ENCODE measurements at regions not wholly inside any gene's neighbourhood (a gene's known extent, or its start where the extent isn't known, plus 50 kb on each side); places are given as distances from the start of the nearest gene placed in this dataset.

GRCh38 chr7:156389116-156389692, 251.4 kb upstream of the RNF32 start:
- ATAC-seq (ENCODE audit: low read depth) (no peak), DNase-seq (ENCODE audit: low spot score) (no peak)
- Histone ChIP-seq H3K4me1 (ENCODE audit: insufficient read depth, poor library complexity, severe bottlenecking) (no peaks in the 10 kb centered on the region), H3K27ac (ENCODE audit: poor library complexity, severe bottlenecking) (no peak overlapping the region), H3K9me3 (ENCODE audit: severe bottlenecking) (no peaks in the 10 kb centered on the region), H3K4me3 (ENCODE audit: severe bottlenecking) (no peak overlapping the region), H3K27me3 (ENCODE audit: insufficient read depth, poor library complexity, severe bottlenecking) (no peaks in the 10 kb centered on the region), H3K36me3 (ENCODE audit: low read depth) (no peaks in the 10 kb centered on the region)
- no peak for TF ChIP-seq CTCF (IDR thresholded peaks at IDR 0.05; ENCODE audit: poor library complexity, severe bottlenecking)

- Histone ChIP-seq H3K4me1 (ENCODE audit: insufficient read depth, poor library complexity, severe bottlenecking) (no peaks in the 10 kb centered on the region), H3K9me3 (ENCODE audit: severe bottlenecking) (no peaks in the 10 kb centered on the region), H3K36me3 (ENCODE audit: low read depth) (no peaks in the 10 kb centered on the region), H3K4me3 (ENCODE audit: severe bottlenecking) (no peak overlapping the region), H3K27ac (ENCODE audit: poor library complexity, severe bottlenecking) (no peak overlapping the region), H3K27me3 (ENCODE audit: insufficient read depth, poor library complexity, severe bottlenecking) (no peaks in the 10 kb centered on the region)
- no peak for DNase-seq (ENCODE audit: low spot score)
- no peak for ATAC-seq (ENCODE audit: low read depth)
- no peak for TF ChIP-seq CTCF (IDR thresholded peaks at IDR 0.05; ENCODE audit: poor library complexity, severe bottlenecking)
These were observed 254.5 kb upstream of the RNF32 start for GRCh38 chr7:156386097-156386496.

DNA sequence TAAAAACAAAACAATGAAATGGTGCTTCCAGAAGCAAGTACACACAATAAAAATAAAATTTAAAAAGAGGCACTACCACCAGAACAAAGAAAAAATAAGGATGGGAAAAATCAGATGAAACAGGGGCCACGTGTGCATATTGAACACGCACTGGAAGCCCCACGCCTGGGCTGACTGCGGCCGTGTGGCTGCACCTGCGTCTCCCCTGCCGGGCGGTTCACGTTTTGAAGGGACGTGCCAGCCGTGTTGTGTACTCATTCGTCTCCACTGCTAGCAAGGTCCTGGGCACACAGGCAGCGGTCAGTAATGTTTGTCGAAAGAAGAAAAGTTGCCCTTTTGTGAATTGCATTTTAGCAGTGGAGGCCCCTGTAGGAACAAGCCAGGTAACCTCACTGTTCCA, 255.9 kb upstream of the RNF32 start:
- DNase-seq (ENCODE audit: low spot score), result no peak
- no peak for ATAC-seq (ENCODE audit: low read depth)
- Histone ChIP-seq H3K27ac (ENCODE audit: poor library complexity, severe bottlenecking) (no peak overlapping the region), H3K4me3 (ENCODE audit: severe bottlenecking) (no peak overlapping the region), H3K36me3 (ENCODE audit: low read depth) (no peaks in the 10 kb centered on the region), H3K27me3 (ENCODE audit: insufficient read depth, poor library complexity, severe bottlenecking) (peaks cover 3% of the 10 kb centered on the region), H3K9me3 (ENCODE audit: severe bottlenecking) (no peaks in the 10 kb centered on the region), H3K4me1 (ENCODE audit: insufficient read depth, poor library complexity, severe bottlenecking) (no peaks in the 10 kb centered on the region)
- no peak for TF ChIP-seq CTCF (IDR thresholded peaks at IDR 0.05; ENCODE audit: poor library complexity, severe bottlenecking)

DNA sequence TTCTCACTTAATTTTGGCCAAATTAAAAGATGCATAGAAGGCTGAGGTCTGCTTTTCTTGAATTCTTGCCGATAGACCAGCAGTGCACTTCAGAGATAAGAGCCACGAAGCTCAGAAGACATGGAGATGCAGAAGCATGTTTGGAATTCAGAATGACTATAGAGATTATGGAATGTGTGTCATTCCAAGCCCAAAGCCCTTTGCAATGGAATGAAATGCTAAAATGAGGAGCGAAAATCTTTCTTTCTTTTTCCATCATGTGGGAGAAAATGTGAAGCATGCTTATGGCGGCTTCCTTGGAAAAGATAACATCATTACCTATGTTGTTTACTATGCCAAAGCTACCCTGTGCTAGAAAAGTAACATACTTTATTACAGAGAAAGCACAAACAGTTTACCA, 257.0 kb upstream of the RNF32 start:
- Histone ChIP-seq H3K4me1 (ENCODE audit: insufficient read depth, poor library complexity, severe bottlenecking) (no peaks in the 10 kb centered on the region), H3K9me3 (ENCODE audit: severe bottlenecking) (no peaks in the 10 kb centered on the region), H3K36me3 (ENCODE audit: low read depth) (no peaks in the 10 kb centered on the region), H3K4me3 (ENCODE audit: severe bottlenecking) (no peak overlapping the region), H3K27ac (ENCODE audit: poor library complexity, severe bottlenecking) (no peak overlapping the region), H3K27me3 (ENCODE audit: insufficient read depth, poor library complexity, severe bottlenecking) (peaks cover 9% of the 10 kb centered on the region)
- no peak for ATAC-seq (ENCODE audit: low read depth)
- no peak for DNase-seq (ENCODE audit: low spot score)
- no peak for TF ChIP-seq CTCF (IDR thresholded peaks at IDR 0.05; ENCODE audit: poor library complexity, severe bottlenecking)

DNA sequence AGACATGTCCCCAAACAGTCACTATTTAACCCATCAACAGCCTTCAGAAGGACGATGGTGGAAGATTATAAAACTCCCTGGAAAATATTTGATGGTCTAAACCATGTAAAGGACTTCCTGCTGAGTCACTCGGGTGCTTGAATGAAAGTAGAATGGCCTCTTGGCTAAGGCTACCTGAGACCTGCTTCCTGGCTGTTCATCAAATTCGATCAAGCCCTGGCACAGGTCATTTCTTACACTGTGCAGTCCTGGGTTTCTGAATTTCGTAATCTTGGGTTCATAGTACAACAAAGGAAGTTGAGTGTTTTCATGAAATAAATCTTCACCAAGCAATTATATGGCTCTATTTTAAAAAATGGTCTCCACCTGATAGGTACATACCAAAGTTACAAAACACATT, 260.3 kb upstream of the RNF32 start:
- Histone ChIP-seq H3K4me1 (ENCODE audit: insufficient read depth, poor library complexity, severe bottlenecking) (no peaks in the 10 kb centered on the region), H3K9me3 (ENCODE audit: severe bottlenecking) (no peaks in the 10 kb centered on the region), H3K27ac (ENCODE audit: poor library complexity, severe bottlenecking) (no peak overlapping the region), H3K4me3 (ENCODE audit: severe bottlenecking) (no peak overlapping the region), H3K27me3 (ENCODE audit: insufficient read depth, poor library complexity, severe bottlenecking) (peaks cover 9% of the 10 kb centered on the region), H3K36me3 (ENCODE audit: low read depth) (no peaks in the 10 kb centered on the region)
- no peak for TF ChIP-seq CTCF (IDR thresholded peaks at IDR 0.05; ENCODE audit: poor library complexity, severe bottlenecking)
- ATAC-seq (ENCODE audit: low read depth), result peak; percentile 73; the same call in 2 of the 3 replicates
- DNase-seq (ENCODE audit: low spot score), result no peak

Data from RWPE2 (cell line).